ENCODE measurements at regions not wholly inside any gene's neighbourhood (a gene's known extent, or its start where the extent isn't known, plus 50 kb on each side); places are given as distances from the start of the nearest gene placed in this dataset.
"Not testable (repeated sequence)": the region's sequence is repeated elsewhere in the genome, so short reads cannot be mapped to it uniquely, and the experiment has no call there.

DNA sequence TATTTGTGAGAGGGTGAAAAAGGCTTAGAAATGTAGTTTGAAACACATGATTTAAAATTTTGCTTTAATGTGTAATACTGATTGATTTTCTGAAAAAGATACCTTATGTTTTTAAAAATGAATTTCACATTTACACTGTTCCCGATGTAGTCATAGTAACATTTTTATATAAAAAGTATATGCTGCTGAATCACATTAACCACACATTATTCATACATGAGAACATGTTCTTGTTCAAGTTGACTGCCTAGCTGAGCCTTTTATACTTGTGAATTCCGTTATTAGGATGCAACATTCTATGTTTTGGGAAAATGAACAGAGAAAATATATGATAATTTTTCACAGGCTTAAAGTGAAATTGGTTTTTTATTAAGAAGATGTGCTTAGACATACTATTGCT is 461.1 kb upstream of the NUDT12 start:
- Histone ChIP-seq H3K36me3 (no peaks in the 10 kb centered on the region), H3K4me1 (no peaks in the 10 kb centered on the region), H3K27ac (no peak overlapping the region), H3K4me3 (no peak overlapping the region), H3K27me3 (no peaks in the 10 kb centered on the region), H3K9me3 (no peaks in the 10 kb centered on the region)
- TF ChIP-seq, protein P1, sequence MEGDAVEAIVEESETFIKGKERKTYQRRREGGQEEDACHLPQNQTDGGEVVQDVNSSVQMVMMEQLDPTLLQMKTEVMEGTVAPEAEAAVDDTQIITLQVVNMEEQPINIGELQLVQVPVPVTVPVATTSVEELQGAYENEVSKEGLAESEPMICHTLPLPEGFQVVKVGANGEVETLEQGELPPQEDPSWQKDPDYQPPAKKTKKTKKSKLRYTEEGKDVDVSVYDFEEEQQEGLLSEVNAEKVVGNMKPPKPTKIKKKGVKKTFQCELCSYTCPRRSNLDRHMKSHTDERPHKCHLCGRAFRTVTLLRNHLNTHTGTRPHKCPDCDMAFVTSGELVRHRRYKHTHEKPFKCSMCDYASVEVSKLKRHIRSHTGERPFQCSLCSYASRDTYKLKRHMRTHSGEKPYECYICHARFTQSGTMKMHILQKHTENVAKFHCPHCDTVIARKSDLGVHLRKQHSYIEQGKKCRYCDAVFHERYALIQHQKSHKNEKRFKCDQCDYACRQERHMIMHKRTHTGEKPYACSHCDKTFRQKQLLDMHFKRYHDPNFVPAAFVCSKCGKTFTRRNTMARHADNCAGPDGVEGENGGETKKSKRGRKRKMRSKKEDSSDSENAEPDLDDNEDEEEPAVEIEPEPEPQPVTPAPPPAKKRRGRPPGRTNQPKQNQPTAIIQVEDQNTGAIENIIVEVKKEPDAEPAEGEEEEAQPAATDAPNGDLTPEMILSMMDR (IDR thresholded peaks at IDR 0.05): no peak
- intact Hi-C loops (cut with DNase I): no loop called here
- no peak for DNase-seq (ENCODE audit: low spot score in 2 of 2)

DNA sequence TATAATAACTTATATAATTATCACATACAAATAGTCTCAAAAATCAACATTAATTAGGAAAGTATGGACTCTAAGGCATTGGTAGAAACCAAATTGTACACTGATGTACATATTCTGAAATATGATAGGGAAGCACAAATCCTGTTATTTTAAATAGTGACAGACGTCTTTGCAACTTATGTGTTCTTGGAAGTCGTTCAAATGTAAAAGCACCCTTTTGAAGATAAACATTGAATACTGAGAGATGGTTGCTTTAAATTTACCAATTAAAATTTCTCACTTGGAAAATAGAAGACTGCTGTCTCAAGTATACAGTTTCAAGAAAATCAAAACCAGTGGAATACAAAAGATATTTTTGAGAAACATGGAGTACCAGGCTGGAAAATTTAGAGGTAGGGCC is 457.4 kb upstream of the NUDT12 start:
- no peak for DNase-seq (ENCODE audit: low spot score in 2 of 2)
- no peaks in the 10 kb centered on the region for H3K27me3 ChIP-seq
- no peak overlapping the region for H3K27ac ChIP-seq
- intact Hi-C loops (cut with DNase I): no loop called here
- no peaks in the 10 kb centered on the region for H3K9me3 ChIP-seq
- no peak overlapping the region for H3K4me3 ChIP-seq
- TF ChIP-seq, protein P1 (IDR thresholded peaks at IDR 0.05): no peak
- H3K4me1 ChIP-seq: no peaks in the 10 kb centered on the region
- H3K36me3 ChIP-seq: no peaks in the 10 kb centered on the region

DNA sequence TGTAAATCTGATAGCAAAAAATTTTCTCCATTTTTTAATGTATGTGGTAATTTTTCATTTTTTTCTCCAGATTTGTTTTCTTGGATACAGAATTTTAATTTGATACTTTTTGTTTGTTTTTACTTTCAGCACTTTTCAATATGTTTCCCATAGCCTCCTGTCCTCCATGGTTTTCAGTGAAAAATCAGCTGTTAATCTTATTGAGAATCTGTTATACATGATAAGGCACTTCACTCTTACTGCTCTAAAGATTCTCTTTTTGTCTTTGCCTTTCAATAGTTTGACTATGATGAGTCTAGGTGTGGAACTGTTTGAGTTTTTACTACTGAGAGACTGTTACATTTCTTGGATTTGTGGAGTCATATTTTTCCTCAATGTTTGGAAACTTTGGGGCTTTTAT is 455.7 kb upstream of the NUDT12 start:
- intact Hi-C loops (cut with DNase I): no loop called here

DNA sequence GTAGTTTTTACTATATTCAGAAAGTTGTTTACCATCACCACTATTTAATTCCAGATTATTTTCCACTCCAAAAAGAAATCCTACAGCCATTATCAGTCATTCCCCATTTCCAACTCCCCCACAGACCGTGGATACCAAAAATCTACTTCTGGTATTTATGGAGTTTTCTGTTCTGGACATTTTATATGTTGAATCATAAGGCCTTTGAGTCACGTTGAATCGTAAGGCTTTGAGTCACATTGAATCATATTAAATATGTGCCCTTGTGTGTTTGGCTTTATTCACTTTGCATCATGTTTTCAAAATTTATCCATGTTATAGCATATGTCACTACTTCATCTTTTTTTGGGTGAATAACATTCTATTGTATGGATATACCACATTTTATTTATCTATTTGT is 454.1 kb upstream of the NUDT12 start:
- TF ChIP-seq, protein P1 (IDR thresholded peaks at IDR 0.05): no peak
- H3K27ac ChIP-seq: no peak overlapping the region
- no peak for DNase-seq (ENCODE audit: low spot score in 2 of 2)
- intact Hi-C loops (cut with DNase I): no loop called here
- no peaks in the 10 kb centered on the region for H3K36me3 ChIP-seq
- H3K9me3 ChIP-seq: no peaks in the 10 kb centered on the region
- H3K4me3 ChIP-seq: no peak overlapping the region
- H3K4me1 ChIP-seq: no peaks in the 10 kb centered on the region
- no peaks in the 10 kb centered on the region for H3K27me3 ChIP-seq

More for the DNA sequence above, 455.7 kb upstream of the NUDT12 start:
- no peak overlapping the region for H3K4me3 ChIP-seq
- DNase-seq (ENCODE audit: low spot score in 2 of 2): no peak
- TF ChIP-seq, protein P1 (IDR thresholded peaks at IDR 0.05): no peak
- H3K4me1 ChIP-seq: no peaks in the 10 kb centered on the region
- H3K9me3 ChIP-seq: no peaks in the 10 kb centered on the region
- H3K36me3 ChIP-seq: no peaks in the 10 kb centered on the region
- H3K27me3 ChIP-seq: no peaks in the 10 kb centered on the region
- no peak overlapping the region for H3K27ac ChIP-seq

DNA sequence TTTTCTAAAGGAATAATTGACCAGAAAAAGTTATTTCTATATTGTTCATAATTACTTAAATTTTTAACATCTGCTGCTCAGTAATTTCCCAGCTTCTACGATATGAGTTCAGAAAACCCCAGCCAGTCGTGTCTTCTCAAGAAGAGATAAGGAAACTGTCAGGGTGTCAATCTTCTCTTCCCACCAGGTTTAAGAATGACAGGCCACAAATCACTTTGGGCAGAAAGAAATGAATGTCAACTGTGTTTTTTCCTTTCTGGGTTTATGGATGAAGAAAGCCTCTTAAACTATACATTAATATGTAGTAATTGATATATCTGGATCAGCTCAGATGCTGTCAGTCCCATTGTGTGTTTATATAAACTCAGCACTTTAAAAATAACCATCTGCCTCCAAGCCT is 453.2 kb upstream of the NUDT12 start:
- no peaks in the 10 kb centered on the region for H3K9me3 ChIP-seq
- H3K36me3 ChIP-seq: no peaks in the 10 kb centered on the region
- no peak for DNase-seq (ENCODE audit: low spot score in 2 of 2)
- no peaks in the 10 kb centered on the region for H3K4me1 ChIP-seq
- no peaks in the 10 kb centered on the region for H3K27me3 ChIP-seq
- H3K27ac ChIP-seq: no peak overlapping the region
- TF ChIP-seq, protein P1 (IDR thresholded peaks at IDR 0.05): no peak
- H3K4me3 ChIP-seq: no peak overlapping the region
- intact Hi-C loops (cut with DNase I): no loop called here

GRCh38 chr5:104002783-104003182 is 440.2 kb upstream of the NUDT12 start:
- H3K4me3 ChIP-seq; H3K4me1 ChIP-seq; intact Hi-C loops (cut with DNase I); H3K27me3 ChIP-seq; H3K27ac ChIP-seq; H3K36me3 ChIP-seq; DNase-seq (ENCODE audit: low spot score in 2 of 2); H3K9me3 ChIP-seq: not testable (repeated sequence)

Data from ascending aorta (tissue), 2 donors.